ENCODE measurements at regions not wholly inside any gene's neighbourhood (a gene's known extent, or its start where the extent isn't known, plus 50 kb on each side); places are given as distances from the start of the nearest gene placed in this dataset.

GRCh38 chr12:58295268-58295667, 353.9 kb downstream of the ATP23 start:
- TF ChIP-seq CTCF (IDR thresholded peaks at IDR 0.05; ENCODE audit: low read length) (no peak), EZH2 (IDR thresholded peaks at IDR 0.05; ENCODE audit: borderline replicate concordance, low read length) (no peak)
